ENCODE measurements at regions not wholly inside any gene's neighbourhood (a gene's known extent, or its start where the extent isn't known, plus 50 kb on each side); places are given as distances from the start of the nearest gene placed in this dataset.

GRCh38 chrX:40291553-40291952 is 193.8 kb upstream of the BCOR start (continued):
- no peak for TF ChIP-seq HEYL (CRISPR knock-in tag; IDR thresholded peaks at IDR 0.05)

- ATAC-seq (no peak), FAIRE-seq (peak; percentile 28), DNase-seq (ENCODE audit: low read depth in 1 of 2, low spot score in 1 of 2) (no peak)
- Histone ChIP-seq H3K9me3 (no peaks in the 10 kb centered on the region), H3K4me1 (no peaks in the 10 kb centered on the region), H3K4me3 (no peak overlapping the region), H3K27ac (no peak overlapping the region), H3K4me2 (no peak overlapping the region)
- POLR2A ChIA-PET: no interaction called here
- WGBS (ENCODE audit: missing lambda C conversion rate): 74% methylated on average over 7 of the region's 7 CpGs
- CTCF ChIA-PET: interaction anchor here (1.3 to 1.4 kb wide), 2 partner anchors 12 to 23 kb away, joined by 3 to 4 read pairs; no protein-coding TSS in a partner anchor
- TF ChIP-seq MAFK (IDR thresholded peaks at IDR 0.05; ENCODE audit: partially characterized antibody) (no peak), HOXB13 (CRISPR knock-in tag; IDR thresholded peaks at IDR 0.05; ENCODE audit: low read depth) (no peak), POLR2A (IDR thresholded peaks at IDR 0.05; ENCODE audit: low read length) (no peak), RCOR1 (IDR thresholded peaks at IDR 0.05; ENCODE audit: low read depth, low read length) (no peak), RAD21 (conservative IDR thresholded peaks at IDR 0.05 in 1 of 2, IDR thresholded peaks at IDR 0.05 in 1 of 2) (no peak), PBX3 (IDR thresholded peaks at IDR 0.05) (no peak), ATOH8 (CRISPR knock-in tag; IDR thresholded peaks at IDR 0.05; ENCODE audit: low read depth) (no peak), GATA3 (IDR thresholded peaks at IDR 0.05; ENCODE audit: borderline replicate concordance) (no peak), USF2 (IDR thresholded peaks at IDR 0.05) (no peak), EHMT2 (IDR thresholded peaks at IDR 0.05; ENCODE audit: low read depth) (no peak), RNF2 (IDR thresholded peaks at IDR 0.05; ENCODE audit: borderline replicate concordance, low read depth) (no peak), ZSCAN20 (CRISPR knock-in tag; IDR thresholded peaks at IDR 0.05) (no peak), E2F6 (IDR thresholded peaks at IDR 0.05; ENCODE audit: borderline replicate concordance, low read depth) (no peak), FOXS1 (CRISPR knock-in tag; IDR thresholded peaks at IDR 0.05) (no peak), ZNF302 (CRISPR knock-in tag; IDR thresholded peaks at IDR 0.05) (no peak)
Measured at GRCh38 chrX:40290517-40290916, 192.8 kb upstream of the BCOR start.

- no peak overlapping the region for H3K4me3 ChIP-seq
- H3K9me3 ChIP-seq: 0 out of 3 replicates have a peak, but pooled peaks cover 2% of the 10 kb centered on the region
- H3K4me1 ChIP-seq: no peaks in the 10 kb centered on the region
- POLR2A ChIA-PET: no interaction called here
- no peak overlapping the region for H3K4me2 ChIP-seq
- no peak for FAIRE-seq
- no peak for DNase-seq (ENCODE audit: low read depth in 1 of 2, low spot score in 1 of 2)
- no peak for ATAC-seq
- no peak overlapping the region for H3K27ac ChIP-seq
- TF ChIP-seq MYC (IDR thresholded peaks at IDR 0.05; ENCODE audit: borderline replicate concordance, low read length): no peak
- no peak for TF ChIP-seq HOXA7 (CRISPR knock-in tag; IDR thresholded peaks at IDR 0.05)
- no peak for TF ChIP-seq SMC3 (IDR thresholded peaks at IDR 0.05)
- no peak for TF ChIP-seq ATOH8 (CRISPR knock-in tag; IDR thresholded peaks at IDR 0.05; ENCODE audit: low read depth)
- TF ChIP-seq NPAS2 (CRISPR knock-in tag; IDR thresholded peaks at IDR 0.05; ENCODE audit: borderline replicate concordance): no peak
- TF ChIP-seq RCOR1 (IDR thresholded peaks at IDR 0.05; ENCODE audit: low read depth, low read length): no peak
- TF ChIP-seq E2F6 (IDR thresholded peaks at IDR 0.05; ENCODE audit: borderline replicate concordance, low read depth): no peak
- TF ChIP-seq HES2 (IDR thresholded peaks at IDR 0.05): no peak
- no peak for TF ChIP-seq CBX2 (IDR thresholded peaks at IDR 0.05; ENCODE audit: borderline replicate concordance, low read depth)
- TF ChIP-seq NR3C1 (IDR thresholded peaks at IDR 0.05): no peak
- TF ChIP-seq HOXB13 (CRISPR knock-in tag; IDR thresholded peaks at IDR 0.05; ENCODE audit: low read depth): no peak
- TF ChIP-seq EP300 (IDR thresholded peaks at IDR 0.05): no peak
- no peak for TF ChIP-seq CHD4 (IDR thresholded peaks at IDR 0.05; ENCODE audit: borderline replicate concordance)
- TF ChIP-seq HMGXB4 (CRISPR knock-in tag; IDR thresholded peaks at IDR 0.05; ENCODE audit: borderline replicate concordance): no peak
- 76% methylated on average over 2 of the region's 2 CpGs for WGBS (ENCODE audit: missing lambda C conversion rate)
- CTCF ChIA-PET: interaction anchor here (0.9 kb wide), 1 partner anchor 258 kb away, joined by 3 read pairs; no protein-coding TSS in a partner anchor
Measured at GRCh38 chrX:40285876-40286275, 188.1 kb upstream of the BCOR start.
